Ecto neural progenitor cell (in vitro differentiated cells): ENCODE measurements at regions not wholly inside any gene's neighbourhood (a gene's known extent, or its start where the extent isn't known, plus 50 kb on each side); places are given as distances from the start of the nearest gene placed in this dataset.

Experiments used
- DNase-seq: peaks from one replicate; pipeline ENCODE4 v3.0.0-alpha.2; 2018; ENCODE audit warnings: low spot score

DNA sequence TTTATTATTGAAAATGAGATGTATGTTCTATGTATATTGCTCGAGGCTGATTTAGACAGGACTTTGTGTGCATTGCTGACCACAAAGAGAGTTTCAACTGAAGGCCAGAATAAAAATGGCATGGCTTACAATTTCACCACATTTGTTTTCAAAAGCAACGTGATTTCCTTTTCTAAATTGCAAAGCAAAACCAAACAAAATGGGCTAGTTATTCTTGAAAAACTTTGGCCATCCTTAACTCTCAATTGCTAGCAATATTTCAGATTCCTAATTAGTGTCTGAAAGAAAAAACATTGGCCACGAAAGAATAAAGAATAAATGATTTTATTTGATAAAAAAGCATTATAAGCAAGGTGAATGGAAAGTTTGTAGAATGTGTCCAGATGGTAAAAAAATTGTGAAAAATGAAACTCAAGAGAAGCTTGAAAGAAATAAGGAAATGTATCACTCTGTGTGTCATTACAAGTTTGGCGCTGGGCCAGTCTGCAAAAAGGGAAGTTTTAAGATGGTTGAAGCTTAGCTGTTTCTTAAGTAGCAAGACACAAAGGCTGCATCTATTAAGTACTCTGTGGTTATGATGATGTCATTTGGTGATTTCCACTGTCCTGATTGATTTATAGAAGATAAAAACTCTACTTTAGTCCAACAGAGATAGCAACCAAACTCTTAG, 89.2 kb upstream of the PRLR start:
- DNase-seq: no peak

DNA sequence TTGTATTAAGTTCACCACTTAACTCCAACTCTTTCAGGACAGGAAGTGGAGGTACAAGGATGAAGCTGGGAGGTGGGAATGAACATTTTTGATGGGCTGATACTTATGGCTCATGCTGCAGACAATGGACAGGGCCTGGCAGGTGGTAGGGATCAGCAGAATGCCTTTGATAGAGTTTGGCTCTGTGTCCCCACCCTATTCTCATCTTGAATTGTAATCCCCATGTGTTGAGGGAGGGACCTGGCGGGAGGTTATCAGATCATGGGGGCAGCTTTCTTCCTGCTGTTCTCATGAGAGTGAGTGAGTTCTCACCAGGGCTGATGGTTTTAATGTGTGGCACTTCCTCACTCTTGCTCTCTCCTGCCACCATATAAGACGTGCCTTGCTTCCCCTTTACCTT, 87.3 kb upstream of the PRLR start:
- DNase-seq: no peak

DNA sequence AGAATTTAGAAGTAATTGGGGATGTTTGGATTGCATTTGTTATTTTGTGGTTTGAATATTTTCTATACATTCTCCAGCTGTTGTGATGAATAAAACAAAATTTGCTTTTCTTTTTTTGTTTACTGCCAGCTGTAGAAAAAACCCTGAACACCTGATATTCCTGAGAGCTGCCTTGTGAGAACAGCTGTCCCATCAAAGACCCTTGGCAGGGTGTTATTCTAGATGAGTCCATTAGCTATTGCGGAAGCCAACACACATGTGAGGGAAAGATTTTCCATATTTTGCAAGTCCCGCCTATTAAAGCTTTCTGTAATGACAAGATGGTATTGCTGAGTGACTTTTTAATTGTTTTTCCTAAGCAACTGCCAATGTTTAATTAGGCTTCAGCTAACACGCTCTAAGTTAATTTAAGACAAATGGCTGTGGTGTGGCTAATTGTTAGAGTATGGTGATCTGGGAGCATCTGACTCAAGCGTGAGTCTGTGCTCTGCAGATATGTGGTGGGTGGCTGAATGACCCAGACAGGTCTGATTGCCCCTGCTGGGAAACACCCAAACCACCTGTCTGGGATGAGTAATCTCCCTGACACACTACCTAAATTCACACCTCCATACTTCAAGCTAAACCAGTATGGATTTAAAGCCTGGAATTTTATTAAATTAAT, 86.5 kb upstream of the PRLR start:
- DNase-seq: no peak

DNA sequence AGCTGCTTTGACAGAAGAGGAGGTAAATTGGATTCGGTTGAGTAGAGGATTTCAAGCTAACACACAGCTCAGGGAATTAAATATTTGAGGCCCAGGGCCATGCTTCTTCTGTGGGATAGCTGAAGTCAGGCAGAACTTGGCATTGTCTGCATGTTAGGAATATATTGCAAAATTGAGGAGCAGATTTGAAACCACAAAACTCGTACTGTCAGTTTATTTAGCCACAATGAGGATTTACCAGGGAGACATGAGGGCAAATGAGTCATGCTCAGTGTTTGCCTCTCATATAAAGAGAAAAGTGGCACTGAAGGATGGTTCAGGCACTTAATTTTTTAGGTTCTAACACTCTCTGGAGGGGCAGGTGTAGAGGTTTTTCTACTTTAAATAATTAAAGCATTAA, 83.0 kb upstream of the PRLR start:
- no peak for DNase-seq

DNA sequence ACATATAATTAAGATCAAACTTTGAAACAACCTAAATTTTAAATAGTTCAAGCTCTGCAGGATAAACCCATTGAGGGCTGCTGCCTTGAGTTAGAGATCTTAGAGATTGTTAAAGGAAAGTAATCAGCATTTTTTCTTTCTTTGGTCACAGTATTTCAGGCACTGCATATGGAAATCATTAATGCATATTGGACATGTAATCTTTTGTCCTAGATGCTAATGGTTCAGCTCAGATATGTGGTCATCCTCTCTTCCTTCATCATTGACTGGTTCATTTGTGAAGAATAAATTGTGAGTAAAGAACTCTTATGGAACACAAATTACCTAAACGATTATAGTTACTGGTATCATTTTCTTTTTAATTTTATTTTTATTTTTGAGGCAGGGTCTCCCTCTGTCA, 82.0 kb upstream of the PRLR start:
- no peak for DNase-seq

DNA sequence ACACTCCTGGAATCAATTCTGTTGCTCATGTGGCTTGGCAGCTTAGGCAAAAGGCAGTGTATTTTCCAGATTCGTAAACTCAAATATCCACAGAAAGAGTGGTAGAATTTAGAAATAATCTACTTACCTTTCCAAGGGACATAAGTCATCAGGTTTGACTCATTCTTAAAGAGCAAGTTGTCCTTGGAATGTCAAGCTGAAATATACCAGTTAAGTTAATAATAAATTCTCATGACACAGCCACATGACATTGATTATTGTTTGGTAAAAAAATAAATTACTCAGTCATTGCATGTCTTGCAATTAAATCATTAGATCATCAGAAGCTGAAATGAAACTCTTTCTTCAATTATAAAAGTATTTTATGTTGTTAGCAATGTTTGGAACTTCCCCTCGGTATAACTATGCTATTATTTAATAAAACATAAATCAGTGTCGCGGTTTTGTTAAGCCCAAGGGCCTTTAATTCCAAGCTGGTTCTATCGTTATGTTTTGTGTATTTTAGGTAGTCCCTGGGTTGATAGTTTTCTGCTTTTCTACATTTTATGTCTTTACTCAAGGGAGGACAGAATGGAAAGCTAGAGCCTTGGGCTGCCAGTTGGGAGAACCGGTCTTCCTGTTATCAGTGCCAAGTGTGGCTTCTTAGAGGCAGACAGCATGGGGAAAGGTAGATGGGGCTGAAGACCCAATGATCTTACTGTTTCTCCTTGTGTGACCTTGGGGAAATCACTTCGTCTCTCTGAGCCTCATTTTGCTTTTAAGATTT, 79.3 kb upstream of the PRLR start:
- no peak for DNase-seq

DNA sequence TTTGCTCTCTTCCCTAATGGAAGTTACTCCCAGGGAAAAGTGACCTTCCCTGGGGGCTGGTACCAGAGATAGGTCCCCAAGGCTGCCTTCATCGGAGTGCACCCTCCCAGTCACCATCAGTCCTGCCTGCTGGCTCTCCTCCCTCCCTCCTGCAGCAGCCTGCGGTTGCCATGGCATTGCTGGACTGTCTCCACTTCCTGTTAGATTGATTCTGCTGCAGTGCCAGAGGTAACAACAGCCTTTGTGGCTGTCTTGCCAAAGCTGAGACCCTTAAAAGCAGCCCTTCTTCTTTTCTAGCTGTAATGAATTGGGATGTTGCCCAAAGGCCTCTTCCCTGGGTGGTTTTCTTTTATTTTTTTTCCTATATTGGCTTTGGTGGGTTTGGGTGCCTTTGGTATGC, 78.1 kb upstream of the PRLR start:
- no peak for DNase-seq

DNA sequence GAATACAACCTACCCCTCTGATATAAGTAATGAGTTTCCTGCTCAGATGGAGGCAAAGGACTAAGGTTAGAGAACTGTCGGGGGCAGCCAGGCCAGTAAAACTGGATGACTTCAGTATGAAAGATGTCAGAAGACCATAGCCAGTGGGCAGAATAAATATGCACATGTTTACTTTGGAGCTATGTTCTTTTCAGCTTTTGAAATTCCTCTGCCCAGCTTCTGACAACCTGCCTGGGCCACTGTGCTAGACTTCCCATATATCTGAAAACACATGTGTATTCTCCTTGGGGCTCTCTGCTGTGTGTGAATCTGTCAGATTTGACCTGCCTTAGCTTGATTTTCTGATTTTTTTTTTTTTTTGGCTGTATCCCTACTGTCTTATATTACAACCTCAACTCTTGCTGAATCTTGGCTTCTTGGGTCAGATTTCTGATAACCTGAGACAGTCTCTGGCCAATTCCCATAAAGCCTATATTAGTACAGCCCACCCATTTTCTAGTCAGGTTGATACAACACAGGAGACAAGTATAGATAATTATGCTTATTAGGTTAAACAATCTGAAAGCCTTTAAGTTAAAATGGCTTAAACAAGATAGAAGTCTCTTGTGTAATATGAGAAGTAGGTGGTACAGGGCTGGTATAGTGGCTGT, 76.6 kb upstream of the PRLR start:
- no peak for DNase-seq

DNA sequence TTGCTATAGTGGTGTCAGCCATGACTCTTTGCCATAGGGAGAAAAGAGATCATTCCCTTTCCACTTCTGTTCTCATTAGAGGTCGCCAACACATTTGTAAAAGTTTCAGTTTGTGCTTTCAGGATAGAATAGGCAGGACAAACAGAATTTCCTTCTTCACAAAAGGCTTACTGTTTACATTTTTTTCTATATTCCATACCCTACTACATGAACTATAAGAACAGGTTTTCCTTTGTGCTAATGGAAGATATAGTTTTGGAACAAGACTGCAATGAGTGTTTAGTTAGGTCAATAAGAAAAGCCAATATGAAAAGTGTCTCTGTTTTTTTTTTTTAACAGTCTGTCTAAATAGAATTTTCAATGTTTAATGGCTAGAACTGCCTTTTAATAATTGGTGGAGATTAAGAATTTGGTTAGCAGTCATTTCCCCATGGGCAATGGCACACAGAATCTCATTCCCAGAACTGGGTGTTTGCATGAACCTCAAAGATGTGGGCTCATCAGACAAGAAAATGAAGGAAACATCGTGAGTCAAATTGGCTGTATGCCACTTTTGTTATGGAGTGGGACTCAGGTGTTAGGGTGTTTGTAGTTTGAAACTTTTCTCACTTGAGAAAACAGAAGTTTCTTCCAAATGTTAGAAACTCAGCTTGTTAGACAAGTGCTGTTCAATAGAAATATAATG, 75.2 kb upstream of the PRLR start:
- no peak for DNase-seq

DNA sequence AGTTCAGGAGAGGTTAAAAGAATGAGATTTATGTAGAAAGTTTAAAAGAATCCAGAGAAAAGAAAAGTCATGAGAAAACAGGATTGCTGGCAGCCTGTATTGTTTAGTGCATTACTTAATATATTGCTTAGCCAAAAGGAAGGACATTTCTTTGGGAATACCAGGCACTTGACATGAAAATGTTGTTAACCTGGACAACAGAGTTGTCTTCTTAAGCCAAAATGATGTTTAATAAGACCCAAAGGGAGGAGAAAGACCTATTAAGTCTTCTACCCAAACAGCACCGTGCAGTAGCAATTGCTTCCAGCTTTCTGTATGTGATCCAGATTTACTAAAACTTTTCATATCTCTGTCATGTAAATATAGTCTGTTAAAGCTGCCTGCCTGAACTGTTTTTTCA, 74.0 kb upstream of the PRLR start:
- no peak for DNase-seq

DNA sequence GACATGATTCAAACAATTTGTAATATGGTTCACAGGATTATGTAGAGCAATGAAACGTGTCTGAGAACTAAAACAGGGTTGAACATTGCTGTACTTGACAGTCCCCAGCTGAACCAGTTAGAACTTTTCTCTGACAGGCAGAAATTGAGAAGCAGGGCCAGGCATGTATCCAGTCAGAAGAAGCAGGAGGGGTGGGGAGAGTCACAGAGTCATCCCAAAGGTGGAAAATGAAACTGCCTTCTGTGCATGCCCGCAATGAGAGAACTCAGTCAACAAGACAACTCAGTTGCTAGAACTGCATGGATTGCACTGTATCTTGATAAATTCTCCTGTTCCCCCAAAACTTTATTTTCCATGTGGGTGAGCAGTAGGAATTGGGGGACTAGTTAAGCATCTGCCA, 72.9 kb upstream of the PRLR start:
- DNase-seq: no peak

DNA sequence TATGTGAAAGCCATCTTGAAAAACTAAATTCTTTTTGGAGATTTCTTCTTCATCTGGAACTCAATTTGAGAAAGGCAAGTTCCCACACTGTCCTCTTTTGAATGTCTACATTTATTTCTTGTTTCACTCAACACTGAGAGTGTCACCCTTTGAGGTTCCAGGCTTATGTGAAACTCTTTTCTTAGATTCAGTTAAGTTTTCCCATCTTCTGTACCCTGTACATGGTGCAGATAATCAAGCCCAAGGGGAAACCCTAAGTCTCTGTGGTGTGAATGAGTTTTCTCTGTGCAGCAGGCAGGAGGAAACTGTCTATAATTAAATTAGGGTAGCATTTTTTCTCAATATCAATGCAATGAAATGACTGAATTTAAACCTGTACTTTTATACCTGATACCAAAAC, 72.3 kb upstream of the PRLR start:
- no peak for DNase-seq

DNA sequence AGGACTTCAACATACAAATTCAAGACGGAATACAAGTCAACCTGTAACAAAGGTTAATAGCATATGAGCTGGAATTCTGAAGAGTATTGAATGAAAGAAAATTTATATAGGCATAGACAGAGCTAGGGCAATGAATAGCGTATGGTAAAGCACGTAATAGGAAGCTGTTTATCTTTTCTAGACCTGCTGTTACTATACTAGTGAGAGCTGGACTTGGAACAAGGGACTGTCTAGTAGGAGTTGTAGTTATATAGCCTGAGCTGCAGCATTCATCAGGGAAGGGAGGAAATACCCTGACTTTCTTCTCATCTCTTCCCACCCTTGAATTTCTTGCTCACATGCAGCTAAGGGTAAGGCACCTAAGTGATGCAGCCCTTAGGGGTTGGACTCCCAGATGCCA, 67.5 kb upstream of the PRLR start:
- no peak for DNase-seq

DNA sequence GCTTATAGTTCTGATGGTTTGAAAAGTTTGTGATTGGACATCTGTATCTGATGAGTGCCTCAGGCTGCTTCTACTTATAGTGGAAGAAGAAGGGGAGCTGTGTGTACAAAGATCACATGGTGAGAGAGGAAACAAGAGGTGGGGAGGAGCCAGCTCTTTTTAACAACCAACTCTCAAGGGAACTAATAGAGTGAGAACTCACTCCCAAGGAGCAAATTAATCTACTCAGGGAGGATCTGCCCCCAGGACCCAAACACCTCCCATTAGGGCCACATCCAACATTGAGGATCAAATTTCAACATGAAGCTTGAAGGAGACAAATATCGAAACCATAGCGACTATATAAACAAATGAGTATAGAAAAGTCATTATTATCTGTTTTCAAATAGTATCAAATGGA, 64.7 kb upstream of the PRLR start:
- no peak for DNase-seq

DNA sequence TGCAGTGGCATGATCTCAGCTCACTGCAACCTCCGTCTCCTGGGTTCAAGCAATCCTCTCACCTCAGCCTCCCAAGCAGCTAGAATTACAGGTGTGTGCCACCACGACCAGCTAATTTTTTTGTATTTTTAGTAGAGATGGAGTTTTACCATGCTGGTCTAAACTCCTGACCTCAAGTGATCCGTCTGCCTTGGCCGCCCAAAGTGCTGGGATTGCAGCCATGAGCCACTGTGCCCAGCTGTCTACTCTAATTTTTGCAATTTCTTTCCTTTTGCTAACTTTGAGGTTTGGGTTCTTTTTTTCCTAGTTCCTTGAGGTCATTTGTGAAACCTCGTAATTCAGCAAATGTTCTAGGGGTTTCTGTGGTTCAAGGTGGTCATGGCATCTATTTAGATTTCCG, 63.7 kb upstream of the PRLR start:
- DNase-seq: no peak

DNA sequence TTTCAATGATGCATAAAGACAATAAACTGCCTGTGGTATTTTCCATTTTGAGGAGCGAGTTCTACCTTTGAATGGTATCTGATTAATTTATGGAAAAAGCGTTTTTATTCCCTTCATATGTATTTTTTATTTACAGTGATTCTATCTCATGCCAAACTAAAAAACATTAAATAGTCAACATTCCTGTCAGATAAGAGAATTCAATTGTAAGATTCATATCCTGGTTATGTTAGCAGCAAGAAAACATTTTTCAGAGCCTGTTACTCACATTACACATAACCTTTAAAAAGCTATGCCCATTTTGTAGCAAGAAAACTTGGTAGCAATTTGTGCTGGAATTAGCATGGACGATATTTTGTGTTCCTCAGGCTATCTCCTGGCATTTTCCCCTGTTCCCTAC, 55.1 kb upstream of the PRLR start:
- DNase-seq: no peak

DNA sequence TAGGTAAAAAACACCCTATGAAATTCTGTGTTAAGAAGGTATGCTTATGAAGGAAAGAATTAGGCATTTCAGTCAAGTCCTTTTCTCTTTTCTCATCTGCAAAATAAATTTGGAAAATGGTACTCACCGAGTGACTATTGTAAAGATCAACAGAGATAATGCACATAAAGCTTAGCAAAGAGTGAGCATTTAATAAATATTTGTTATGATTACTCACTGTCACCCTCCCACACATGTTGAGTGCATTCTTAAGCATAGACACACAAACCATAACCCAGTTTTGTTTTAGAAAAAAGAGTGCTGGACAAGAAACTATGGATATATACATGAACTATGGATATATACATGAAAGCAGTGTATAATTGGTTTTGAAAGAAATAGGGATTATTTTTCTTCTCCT, 54.7 kb upstream of the PRLR start:
- DNase-seq: no peak

DNA sequence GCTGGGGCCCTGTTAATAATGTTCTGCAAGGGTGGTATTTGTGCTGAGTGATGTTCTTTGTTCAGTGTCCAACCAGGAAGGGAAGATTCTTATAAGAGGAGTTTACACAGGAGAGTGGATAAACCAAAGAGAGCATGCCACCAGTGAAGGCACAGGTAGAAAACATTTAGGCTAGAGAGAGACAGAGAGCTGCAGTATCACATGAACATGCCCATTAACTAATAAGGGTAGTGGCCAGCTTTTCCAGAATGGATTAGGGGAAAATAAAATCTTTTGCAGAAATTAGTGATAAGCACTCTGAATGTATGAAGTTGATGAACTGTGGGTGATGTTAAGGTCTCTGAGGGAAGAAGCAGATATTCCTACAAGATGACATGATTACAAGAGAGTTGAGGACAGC, 54.1 kb upstream of the PRLR start:
- DNase-seq: no peak

DNA sequence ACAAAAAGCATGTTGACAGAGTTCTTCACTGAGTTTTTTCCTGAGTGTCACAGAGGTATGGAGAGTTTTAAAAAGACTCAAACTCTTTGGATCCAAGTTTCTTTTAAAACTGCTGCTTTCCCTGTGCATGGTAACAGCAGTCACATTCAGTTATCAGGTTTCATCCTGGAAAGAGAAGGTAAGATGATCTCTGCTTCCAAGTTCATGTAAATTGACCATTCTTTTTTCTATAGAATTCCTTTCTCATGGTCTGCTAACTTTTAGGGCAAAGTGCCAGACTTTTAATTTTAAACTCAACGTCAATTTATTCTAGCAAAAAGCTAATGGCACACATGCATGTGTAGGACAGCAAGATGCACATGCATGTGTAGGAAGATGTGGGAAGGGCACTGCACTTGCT, 52.5 kb upstream of the PRLR start:
- no peak for DNase-seq

DNA sequence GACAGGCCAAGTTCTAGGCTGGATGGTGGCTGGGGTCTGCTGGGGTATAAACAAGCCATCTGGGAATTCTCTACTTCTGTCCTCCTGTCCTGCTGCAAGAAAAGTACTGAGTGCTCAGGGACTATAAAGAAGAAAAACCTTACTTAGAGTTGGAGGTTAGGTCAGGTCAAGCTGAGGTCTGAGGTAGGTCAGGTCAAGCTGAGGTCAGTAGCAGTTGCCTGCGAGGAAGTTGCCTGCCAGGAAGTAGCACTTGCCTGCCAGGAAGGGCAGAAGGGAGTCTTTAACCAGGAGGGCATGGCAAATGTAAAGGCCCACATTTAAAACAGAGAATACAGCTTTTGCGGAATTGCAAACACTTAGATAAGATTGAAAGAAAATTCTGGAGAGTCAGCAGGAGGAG, 51.3 kb upstream of the PRLR start:
- no peak for DNase-seq
